DND-41 (cell line): ENCODE measurements at regions not wholly inside any gene's neighbourhood (a gene's known extent, or its start where the extent isn't known, plus 50 kb on each side); places are given as distances from the start of the nearest gene placed in this dataset.

Experiments
- ATAC-seq: fragments of 200-7000 bp; cut with Tn5 transposase; 3 replicates; pipeline ENCODE4 v1.9.1; 2021; ENCODE audit warnings: low read depth; ENCODE audit not compliant: insufficient read depth
- DNase-seq: peaks from one replicate; pipeline ENCODE4 v3.0.0-alpha.2; 2020
- H2AFZ ChIP-seq: 2 replicates; pipeline ENCODE4 v1.6.0; 2012; ENCODE audit warnings: low read depth, low read length
- H3K27ac ChIP-seq: 2 replicates; pipeline ENCODE4 v1.5.1; 2012; ENCODE audit warnings: low read length, inconsistent platforms
- H3K27me3 ChIP-seq: fragments of 200-600 bp; sonication (generic); 2 replicates; pipeline ENCODE4 v1.6.0; 2012; ENCODE audit warnings: low read length, mild to moderate bottlenecking, inconsistent platforms; ENCODE audit not compliant: insufficient read depth, poor library complexity
- H3K36me3 ChIP-seq: 2 replicates; pipeline ENCODE4 v1.5.1; 2012; ENCODE audit warnings: low read length, inconsistent platforms; ENCODE audit not compliant: insufficient read depth
- H3K4me1 ChIP-seq: 2 replicates; pipeline ENCODE4 v1.5.1; 2012; ENCODE audit warnings: mild to moderate bottlenecking, low read length; ENCODE audit not compliant: insufficient read depth
- H3K4me2 ChIP-seq: 2 replicates; pipeline ENCODE4 v1.6.0; 2012; ENCODE audit warnings: mild to moderate bottlenecking, moderate library complexity, low read length, inconsistent platforms; ENCODE audit not compliant: insufficient read depth
- H3K4me3 ChIP-seq, 2 experiments: fragments of 200-600 bp in 1 of 2; shearing (Covaris generic) in 1 of 2; 2 replicates each; pipeline ENCODE4 v1.5.1; 2012 to 2016; ENCODE audit warnings: inconsistent platforms in 2 of 2, low read length in 2 of 2, mild to moderate bottlenecking in 2 of 2, low read depth in 1 of 2, moderate library complexity in 1 of 2
- H3K79me2 ChIP-seq: 2 replicates; pipeline ENCODE4 v1.6.0; 2012; ENCODE audit warnings: low read length, inconsistent platforms; ENCODE audit not compliant: insufficient read depth
- H3K9ac ChIP-seq: 2 replicates; pipeline ENCODE4 v1.6.0; 2012; ENCODE audit warnings: low read depth, mild to moderate bottlenecking, inconsistent platforms, low read length, moderate library complexity
- H3K9me3 ChIP-seq: 2 replicates; pipeline ENCODE4 v1.5.1; 2012; ENCODE audit warnings: low read length, moderate library complexity, mild to moderate bottlenecking, inconsistent platforms; ENCODE audit not compliant: insufficient read depth, severe bottlenecking
- H4K20me1 ChIP-seq: 2 replicates; pipeline ENCODE4 v1.6.0; 2012; ENCODE audit warnings: low read length; ENCODE audit not compliant: insufficient read depth
- EZH2 ChIP-seq: IDR thresholded peaks from 3 replicates; pipeline ENCODE4 v1.6.1; 2012; ENCODE audit warnings: borderline replicate concordance, low read depth, mild to moderate bottlenecking, moderate library complexity, low read length, inconsistent platforms; ENCODE audit not compliant: severe bottlenecking
- TF ChIP-seq, protein P1 (sequence below): IDR thresholded peaks from 2 replicates; pipeline ENCODE4 v1.5.1; 2012; ENCODE audit warnings: borderline replicate concordance, low read length, moderate library complexity, mild to moderate bottlenecking; ENCODE audit not compliant: poor library complexity, severe bottlenecking; ENCODE audit errors: extremely low read depth

DNA sequence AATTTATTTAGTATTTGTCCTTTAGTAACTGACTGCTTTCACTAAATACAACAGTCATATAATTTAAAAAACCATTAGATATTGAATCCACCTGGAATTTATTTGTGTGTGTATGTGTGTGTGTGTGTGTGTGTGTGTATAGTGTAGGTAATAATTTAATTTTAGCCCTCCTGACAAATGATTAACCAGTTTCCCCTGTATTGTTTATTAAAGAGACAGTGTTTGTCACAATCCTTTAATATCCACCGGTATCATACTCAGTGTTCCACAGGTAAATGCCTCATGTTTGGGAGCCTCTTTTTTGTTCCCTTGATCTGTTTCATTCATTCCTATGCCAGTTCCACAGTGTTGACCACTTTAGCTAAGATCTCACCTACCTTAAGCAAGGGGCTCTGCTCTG lies 134.6 kb upstream of the IRX3 start:
- no peak for TF ChIP-seq EZH2
- TF ChIP-seq, protein P1, sequence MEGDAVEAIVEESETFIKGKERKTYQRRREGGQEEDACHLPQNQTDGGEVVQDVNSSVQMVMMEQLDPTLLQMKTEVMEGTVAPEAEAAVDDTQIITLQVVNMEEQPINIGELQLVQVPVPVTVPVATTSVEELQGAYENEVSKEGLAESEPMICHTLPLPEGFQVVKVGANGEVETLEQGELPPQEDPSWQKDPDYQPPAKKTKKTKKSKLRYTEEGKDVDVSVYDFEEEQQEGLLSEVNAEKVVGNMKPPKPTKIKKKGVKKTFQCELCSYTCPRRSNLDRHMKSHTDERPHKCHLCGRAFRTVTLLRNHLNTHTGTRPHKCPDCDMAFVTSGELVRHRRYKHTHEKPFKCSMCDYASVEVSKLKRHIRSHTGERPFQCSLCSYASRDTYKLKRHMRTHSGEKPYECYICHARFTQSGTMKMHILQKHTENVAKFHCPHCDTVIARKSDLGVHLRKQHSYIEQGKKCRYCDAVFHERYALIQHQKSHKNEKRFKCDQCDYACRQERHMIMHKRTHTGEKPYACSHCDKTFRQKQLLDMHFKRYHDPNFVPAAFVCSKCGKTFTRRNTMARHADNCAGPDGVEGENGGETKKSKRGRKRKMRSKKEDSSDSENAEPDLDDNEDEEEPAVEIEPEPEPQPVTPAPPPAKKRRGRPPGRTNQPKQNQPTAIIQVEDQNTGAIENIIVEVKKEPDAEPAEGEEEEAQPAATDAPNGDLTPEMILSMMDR, result no peak
- H3K9ac ChIP-seq, result no peak overlapping the region
- H3K27ac ChIP-seq, result no peak overlapping the region
- no peak overlapping the region for H3K4me3 ChIP-seq
- no peaks in the 10 kb centered on the region for H3K27me3 ChIP-seq
- H3K79me2 ChIP-seq, result no peaks in the 10 kb centered on the region
- no peaks in the 10 kb centered on the region for H3K4me1 ChIP-seq
- DNase-seq (no peak), ATAC-seq (no peak)
- H4K20me1 ChIP-seq, result no peaks in the 10 kb centered on the region
- H3K4me2 ChIP-seq, result no peak overlapping the region
- H2AFZ ChIP-seq, result no peak overlapping the region
- no peaks in the 10 kb centered on the region for H3K36me3 ChIP-seq
- H3K9me3 ChIP-seq, result no peaks in the 10 kb centered on the region

DNA sequence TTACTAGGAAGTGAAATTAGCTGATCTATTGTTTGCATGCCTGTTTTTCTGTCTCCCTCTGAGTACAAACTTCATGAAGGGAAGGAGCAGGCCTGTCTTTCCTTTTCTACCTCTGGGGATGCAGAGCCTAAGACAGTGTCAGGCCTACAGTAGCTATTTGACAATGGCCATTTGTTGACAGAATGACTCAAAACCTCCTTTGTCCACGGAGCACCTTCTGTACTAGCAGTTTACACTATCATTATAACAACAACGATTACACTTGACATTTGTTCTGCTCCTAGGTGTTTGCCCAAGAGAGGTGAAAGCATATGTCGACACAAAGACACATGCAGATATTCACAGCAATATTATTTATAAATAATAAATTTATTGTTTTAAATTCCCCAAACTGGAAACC lies 132.3 kb upstream of the IRX3 start:
- Histone ChIP-seq H3K9ac (no peak overlapping the region), H3K27me3 (no peaks in the 10 kb centered on the region), H3K4me1 (no peaks in the 10 kb centered on the region), H2AFZ (no peak overlapping the region), H3K4me2 (no peak overlapping the region), H3K27ac (no peak overlapping the region), H4K20me1 (no peaks in the 10 kb centered on the region), H3K79me2 (no peaks in the 10 kb centered on the region), H3K4me3 (no peak overlapping the region), H3K36me3 (no peaks in the 10 kb centered on the region), H3K9me3 (no peaks in the 10 kb centered on the region)
- DNase-seq (no peak), ATAC-seq (no peak)
- TF ChIP-seq EZH2, result no peak
- TF ChIP-seq, protein P1, result no peak

DNA sequence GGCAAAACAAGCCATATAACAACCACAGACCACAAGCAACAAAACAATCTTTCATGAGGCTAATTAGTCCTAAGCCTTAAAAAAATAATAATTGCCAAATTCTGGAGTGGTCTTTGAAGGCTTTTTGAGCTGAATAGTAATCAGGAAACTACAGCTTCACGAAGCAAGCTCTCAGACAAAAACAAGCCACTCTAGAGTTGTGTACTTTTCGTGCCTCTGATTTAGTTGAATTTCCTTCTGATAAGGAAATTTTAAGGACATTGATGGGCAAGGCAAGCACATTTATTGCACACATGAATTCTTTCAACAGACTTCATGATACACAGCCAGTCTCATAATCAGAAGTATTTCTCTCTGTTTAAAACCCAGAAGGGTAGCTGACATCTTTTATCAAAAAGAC lies 130.8 kb upstream of the IRX3 start:
- no peaks in the 10 kb centered on the region for H3K36me3 ChIP-seq
- TF ChIP-seq, protein P1, result no peak
- TF ChIP-seq EZH2, result no peak
- no peaks in the 10 kb centered on the region for H3K79me2 ChIP-seq
- no peak overlapping the region for H2AFZ ChIP-seq
- no peaks in the 10 kb centered on the region for H3K9me3 ChIP-seq
- no peaks in the 10 kb centered on the region for H3K27me3 ChIP-seq
- H3K27ac ChIP-seq, result no peak overlapping the region
- H3K4me3 ChIP-seq, result no peak overlapping the region
- H4K20me1 ChIP-seq, result no peaks in the 10 kb centered on the region
- H3K9ac ChIP-seq, result no peak overlapping the region
- ATAC-seq (no peak), DNase-seq (no peak)
- H3K4me2 ChIP-seq, result no peak overlapping the region
- H3K4me1 ChIP-seq, result no peaks in the 10 kb centered on the region

DNA sequence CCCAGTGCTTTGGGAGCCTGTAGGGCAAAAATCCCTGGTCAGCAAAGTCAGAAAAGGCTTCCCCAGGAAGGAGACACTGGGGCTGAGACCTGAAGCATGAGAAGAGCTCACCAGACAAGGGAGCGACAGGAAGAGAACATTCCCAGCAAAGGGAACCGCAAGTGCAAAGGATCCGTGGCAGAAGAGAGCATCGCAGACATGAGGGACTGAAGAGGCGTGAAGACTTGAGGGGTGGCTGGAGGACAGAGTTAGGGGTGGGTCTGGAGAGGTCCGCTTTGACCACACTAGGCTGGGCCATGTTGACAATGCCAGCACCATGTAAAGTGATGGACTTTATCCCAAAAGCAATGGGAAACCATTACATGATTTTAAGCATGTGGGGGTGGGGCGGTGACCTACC lies 128.1 kb upstream of the IRX3 start:
- Histone ChIP-seq H3K9me3 (no peaks in the 10 kb centered on the region), H3K36me3 (no peaks in the 10 kb centered on the region), H3K4me3 (no peak overlapping the region), H4K20me1 (no peaks in the 10 kb centered on the region), H3K79me2 (no peaks in the 10 kb centered on the region), H3K4me1 (no peaks in the 10 kb centered on the region), H3K27ac (no peak overlapping the region), H3K27me3 (no peaks in the 10 kb centered on the region), H3K9ac (no peak overlapping the region), H2AFZ (no peak overlapping the region), H3K4me2 (no peak overlapping the region)
- ATAC-seq (no peak), DNase-seq (no peak)
- TF ChIP-seq EZH2, result no peak
- TF ChIP-seq, protein P1, result no peak
